ENCODE measurements at regions not wholly inside any gene's neighbourhood (a gene's known extent, or its start where the extent isn't known, plus 50 kb on each side); places are given as distances from the start of the nearest gene placed in this dataset.
"Not testable (repeated sequence)": the region's sequence is repeated elsewhere in the genome, so short reads cannot be mapped to it uniquely, and the experiment has no call there.

GRCh38 chr6:140275725-140276124 is 901.3 kb upstream of the CITED2 start:
- no peak for DNase-seq

DNA sequence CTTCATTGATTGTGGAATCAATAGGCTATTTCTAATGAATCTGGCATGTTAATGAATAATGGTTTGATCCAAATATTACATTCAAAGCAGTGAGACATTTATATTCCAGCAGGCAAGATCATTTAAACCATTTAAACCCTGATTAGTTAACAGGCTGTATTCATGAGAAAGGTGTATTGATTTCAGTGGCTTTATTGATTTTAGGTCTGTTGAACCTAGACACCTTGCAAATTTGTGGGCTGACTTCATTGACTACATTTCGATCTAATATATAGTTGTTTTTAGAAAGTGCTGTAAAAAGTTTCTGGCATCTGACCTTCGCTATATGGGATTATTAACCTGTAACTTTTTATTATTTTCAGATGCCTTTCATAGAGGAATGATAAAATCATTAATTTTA is 900.1 kb upstream of the CITED2 start:
- DNase-seq: no peak

GRCh38 chr6:140271759-140272377 is 897.4 kb upstream of the CITED2 start:
- no peak for DNase-seq

GRCh38 chr6:140269591-140270165 is 895.2 kb upstream of the CITED2 start:
- no peak for DNase-seq

DNA sequence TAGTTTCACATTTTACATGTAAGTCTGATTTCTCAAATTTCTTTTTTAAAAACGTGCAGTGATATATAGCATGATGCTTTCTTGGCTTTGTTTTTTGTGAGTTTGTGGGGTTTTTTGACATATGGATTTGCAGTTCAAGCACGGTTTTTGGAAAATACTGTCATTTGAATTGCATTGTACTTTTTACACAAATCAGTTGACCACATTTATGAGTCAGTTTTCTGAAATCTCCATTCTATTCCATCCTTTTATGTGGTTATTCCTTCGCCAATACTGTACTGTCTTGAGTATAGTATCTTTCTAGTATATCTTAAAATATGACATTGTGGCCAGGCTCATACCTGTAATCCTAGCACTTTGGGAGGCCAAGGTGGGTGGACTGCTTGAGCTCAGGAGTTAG is 890.0 kb upstream of the CITED2 start:
- DNase-seq: no peak

DNA sequence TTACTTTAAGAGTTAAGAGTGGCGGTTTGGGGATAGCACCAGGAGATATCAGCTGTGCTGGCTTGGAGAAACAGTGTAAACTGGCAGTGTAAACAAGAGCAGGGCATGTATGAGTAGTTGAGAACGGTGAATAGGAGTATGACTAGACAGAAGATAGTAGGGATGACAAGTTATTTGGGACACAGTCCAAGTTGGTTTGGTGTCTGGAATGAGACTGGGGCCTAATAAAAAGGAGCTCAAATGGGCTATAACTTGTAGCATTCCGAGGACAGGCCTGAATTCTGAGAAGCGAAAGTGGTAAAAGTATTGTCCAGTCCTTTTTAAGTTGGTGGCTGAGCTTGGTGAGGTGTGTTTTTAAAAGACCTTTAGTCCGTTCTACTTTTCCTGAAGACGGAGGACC is 883.9 kb upstream of the CITED2 start:
- DNase-seq: not testable (repeated sequence)

DNA sequence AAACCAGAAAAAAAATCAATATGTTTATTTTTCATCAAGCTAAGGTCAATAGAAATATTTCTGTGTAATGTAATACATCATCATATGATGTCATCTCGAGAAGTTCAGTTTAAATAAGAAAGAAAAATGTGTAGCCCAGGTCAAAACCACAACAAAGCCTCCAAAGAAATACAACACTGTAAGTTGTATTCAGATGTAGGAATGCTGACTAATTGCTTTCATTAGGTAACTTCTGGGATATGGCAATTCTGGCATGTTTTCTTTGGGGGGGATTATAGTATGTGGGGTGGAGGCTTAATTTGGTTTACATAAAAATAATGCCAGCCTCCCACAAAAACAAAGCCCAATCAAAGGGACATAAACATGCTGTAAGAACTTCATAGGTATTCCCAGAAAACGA is 881.8 kb upstream of the CITED2 start:
- DNase-seq: no peak

GRCh38 chr6:140253096-140253495 is 878.6 kb upstream of the CITED2 start:
- DNase-seq: no peak

GRCh38 chr6:140252099-140252498 is 877.7 kb upstream of the CITED2 start:
- DNase-seq: no peak

GRCh38 chr6:140245296-140246040 is 871.0 kb upstream of the CITED2 start:
- no peak for DNase-seq

- no peak for DNase-seq
Measured at GRCh38 chr6:140237251-140237650, 862.8 kb upstream of the CITED2 start.

GRCh38 chr6:140236732-140237131 is 862.3 kb upstream of the CITED2 start:
- DNase-seq: no peak

DNA sequence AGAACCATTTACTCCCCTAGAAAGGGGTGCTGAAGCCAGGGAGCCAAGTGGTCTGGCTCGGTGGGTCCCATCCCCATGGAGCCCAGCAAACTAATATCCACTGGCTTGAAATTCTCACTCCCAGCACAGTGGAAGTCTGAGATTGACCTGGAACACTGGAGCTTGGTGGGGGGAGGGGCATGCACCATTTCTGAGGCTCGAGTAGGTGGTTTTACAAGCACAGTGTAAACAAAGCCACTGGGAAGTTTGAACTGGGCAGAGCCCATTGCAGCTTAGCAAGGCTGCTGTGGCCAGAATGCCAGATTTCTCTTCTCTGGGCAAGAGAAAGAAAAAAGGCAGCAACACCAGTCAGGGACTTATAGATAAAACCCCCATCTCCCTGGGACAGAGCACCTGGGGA is 855.8 kb upstream of the CITED2 start:
- no peak for DNase-seq

DNA sequence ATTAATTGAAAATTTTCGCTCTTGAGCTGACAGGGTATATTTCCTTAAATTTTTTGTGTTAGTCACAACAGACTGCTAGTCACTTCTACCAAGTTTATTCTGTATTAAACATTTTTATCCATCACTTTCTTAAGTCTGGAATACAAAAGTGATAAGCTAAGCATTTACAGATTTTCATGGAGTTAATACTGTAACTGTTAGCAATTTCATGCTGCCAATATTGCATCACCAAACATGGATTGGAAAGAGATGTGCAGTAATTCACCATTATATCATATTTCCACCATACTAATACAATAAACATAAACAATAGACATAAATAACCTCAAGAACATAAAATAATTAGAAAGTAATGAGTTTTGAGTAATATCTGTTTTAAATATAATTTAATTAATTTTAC is 854.0 kb upstream of the CITED2 start:
- no peak for DNase-seq

- DNase-seq: no peak
Measured at GRCh38 chr6:140226637-140227036, 852.2 kb upstream of the CITED2 start.

DNA sequence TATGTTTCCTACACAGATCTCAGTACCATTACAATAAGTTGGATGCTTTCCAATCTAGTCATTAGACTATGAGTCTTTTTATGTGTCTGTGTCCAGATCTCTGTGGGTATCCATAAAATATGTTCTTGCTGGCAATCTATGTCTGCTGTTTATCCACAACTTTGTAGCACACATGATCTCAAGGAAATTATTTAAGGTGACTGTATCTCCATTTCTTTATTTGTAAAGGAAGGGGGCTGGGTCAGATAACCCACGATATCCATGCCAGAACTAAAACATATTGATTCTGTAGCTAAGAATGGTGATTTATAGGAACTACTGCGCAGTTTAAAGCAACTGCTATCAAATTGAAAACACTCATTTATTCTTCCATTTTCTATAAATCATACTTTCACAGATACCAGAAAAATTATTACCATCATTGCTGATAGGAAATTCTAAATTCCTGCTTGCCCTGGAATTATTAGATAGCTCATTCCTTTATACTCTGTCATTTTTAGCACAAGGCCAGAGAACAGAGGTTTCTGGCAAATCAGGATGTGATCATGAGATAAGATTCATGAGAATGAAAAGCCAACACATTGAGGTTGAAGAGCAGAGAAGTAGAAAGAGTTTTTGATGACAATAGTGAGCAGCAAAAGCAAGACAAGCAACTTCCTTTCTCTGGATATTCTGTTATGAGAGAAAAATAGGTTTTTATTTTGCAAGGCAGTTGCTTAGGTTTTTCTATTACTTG is 851.4 kb upstream of the CITED2 start:
- DNase-seq: no peak

DNA sequence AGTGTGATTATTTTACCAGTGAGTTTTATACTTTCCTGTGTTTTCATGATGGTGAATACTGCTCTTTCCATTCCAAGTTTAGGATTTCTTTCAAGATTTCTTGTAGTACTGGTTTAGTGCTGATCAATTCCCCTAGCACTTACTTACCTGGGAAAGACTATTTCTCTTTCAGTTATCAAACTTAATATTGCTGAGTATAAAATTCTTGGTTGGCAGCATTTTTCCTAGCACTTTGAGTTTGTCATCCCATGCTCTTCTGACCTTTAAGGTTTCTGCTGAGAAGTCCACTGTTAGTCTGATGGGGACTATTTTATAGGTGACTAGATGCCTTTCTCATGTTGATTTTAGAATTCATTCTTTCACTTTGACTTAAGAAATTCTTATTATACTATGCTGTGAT is 842.8 kb upstream of the CITED2 start:
- DNase-seq: no peak

- no peak for DNase-seq
Measured at GRCh38 chr6:140209775-140210174, 835.3 kb upstream of the CITED2 start.

DNA sequence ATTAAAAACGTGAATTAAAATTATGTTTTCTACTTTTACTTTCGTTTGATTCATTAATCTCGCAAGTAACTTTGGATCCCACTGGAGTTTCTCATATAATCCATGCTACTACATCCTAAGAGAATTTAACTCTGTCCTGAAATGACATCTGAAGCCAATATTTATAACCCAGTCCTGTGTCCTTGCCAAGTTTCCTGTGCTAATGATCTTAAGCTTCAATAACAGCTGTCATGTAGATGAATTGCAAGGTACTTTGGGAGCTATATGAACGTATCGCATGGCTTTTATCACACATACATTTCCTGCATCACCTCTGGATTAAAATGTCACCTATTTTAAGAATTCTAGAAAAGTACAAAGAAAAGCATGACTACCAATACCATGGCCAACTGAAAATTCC is 833.8 kb upstream of the CITED2 start:
- no peak for DNase-seq

DNA sequence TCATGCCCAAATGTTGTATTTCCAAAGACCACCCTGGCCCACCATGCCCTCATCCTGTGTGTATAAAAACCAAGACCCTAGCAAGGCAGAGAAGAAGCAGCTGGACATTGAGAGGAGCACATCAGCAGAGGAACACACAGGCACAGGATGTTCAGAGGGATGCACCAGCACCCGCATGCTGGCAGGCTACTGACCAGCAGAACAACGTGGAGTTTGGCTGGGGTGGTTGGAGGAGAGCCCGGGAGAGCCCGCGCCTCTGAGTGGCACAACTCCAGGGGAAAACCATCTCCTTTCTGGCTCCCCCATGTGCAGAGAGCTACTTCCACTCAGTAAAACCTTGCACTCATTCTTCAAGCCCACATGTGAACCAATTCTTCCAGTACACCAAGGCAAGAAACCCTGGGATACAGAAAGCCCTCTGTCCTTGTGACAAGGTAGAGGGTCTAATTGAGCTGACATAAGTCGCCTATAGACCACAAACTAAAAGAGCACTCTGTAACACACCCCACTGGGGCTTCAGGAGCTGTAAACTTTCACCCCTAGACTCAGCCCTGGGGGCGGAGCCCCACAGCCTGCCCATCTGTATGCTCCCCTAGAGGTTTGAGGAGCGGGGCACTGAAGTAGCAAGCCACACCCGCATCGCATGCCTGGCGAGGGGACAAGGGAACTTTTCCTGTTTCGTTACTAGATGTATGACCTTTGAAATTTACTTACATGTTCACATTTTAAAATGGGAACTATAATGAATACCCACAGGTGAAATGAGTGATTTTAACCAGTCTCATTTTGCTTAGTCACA is 831.5 kb upstream of the CITED2 start:
- DNase-seq: no peak

DNA sequence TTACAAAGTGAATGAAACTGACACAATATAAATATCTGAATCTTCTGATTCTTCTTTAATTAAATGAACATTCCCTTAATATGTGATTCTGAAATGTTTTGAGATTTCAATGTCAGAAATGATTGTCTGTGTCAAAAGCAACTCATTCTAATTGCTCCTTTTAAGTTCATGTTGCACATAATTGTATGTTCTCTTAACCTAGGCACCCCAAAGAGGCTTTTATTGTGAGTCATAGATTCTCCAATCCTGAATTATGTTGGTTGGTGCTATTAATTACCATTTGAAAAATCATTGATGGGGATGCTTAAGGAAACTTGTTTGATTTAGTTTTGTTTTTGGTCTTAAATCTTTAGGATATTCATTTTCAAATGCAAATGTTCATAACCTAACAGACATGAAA is 829.7 kb upstream of the CITED2 start:
- DNase-seq: no peak

DNA sequence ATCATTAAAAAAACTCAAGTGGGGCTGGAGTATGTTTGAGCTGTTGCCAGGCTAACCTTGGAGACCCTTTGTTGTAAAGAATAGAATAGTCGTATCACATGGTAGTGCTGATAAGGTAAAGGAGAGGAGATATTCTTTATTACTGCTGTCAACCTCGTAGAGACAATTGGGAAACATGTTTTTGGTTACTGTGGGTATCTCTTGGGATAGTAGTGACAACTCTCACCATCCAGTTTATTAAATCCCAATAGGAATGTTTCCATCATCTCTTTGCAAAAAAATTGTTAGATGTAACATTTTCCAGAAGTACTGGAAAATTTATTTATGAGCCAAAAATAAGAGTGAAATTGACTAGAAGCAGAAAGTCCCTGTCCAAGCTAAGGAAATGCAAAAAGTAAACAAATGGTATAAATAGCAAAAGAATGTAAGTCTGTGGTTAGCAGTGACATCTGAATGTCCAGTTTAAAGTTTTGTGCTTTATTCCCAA is 829.3 kb upstream of the CITED2 start:
- no peak for DNase-seq
